ENCODE measurements at regions not wholly inside any gene's neighbourhood (a gene's known extent, or its start where the extent isn't known, plus 50 kb on each side); places are given as distances from the start of the nearest gene placed in this dataset.

GRCh38 chr6:163712981-163713380, 298.5 kb downstream of the QKI start:
- TF ChIP-seq CTCF (IDR thresholded peaks at IDR 0.05; ENCODE audit: insufficient read depth, low read depth, low read length) (no peak), EZH2 (IDR thresholded peaks at IDR 0.05; ENCODE audit: insufficient read depth, low read length) (no peak)
